ENCODE measurements at regions not wholly inside any gene's neighbourhood (a gene's known extent, or its start where the extent isn't known, plus 50 kb on each side); places are given as distances from the start of the nearest gene placed in this dataset.

DNA sequence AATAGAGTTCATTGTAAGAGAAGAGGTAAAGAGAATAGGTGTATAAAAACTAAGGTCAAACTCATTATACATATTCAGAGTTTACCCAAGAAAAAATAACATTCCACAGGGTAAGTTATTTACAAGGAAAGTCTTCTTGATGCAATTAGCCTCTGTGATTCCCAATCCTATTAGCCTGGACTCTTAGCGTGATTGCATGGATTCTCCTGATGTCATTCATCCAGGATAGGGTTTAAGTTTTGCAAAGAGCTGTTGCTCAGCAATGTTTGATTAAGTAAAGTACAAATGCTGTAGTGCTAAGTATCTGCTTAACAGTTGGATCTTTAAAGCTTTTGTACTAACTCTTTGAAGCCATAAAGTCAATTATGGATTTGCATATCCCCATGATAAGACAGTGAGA, 767.8 kb upstream of the LUZP2 start:
- TF ChIP-seq CTCF (IDR thresholded peaks at IDR 0.05) = no peak
- no peak for TF ChIP-seq POLR2A (IDR thresholded peaks at IDR 0.05)
